ENCODE measurements at regions not wholly inside any gene's neighbourhood (a gene's known extent, or its start where the extent isn't known, plus 50 kb on each side); places are given as distances from the start of the nearest gene placed in this dataset.
"Not testable (repeated sequence)": the region's sequence is repeated elsewhere in the genome, so short reads cannot be mapped to it uniquely, and the experiment has no call there.

- DNase-seq = no peak
Observed at GRCh38 chr20:63145156-63145555, 70.8 kb downstream of the YTHDF1 start.

GRCh38 chr20:63142933-63143332 is 73.0 kb downstream of the YTHDF1 start:
- DNase-seq = no peak

GRCh38 chr20:63141531-63141930 is 74.4 kb downstream of the YTHDF1 start:
- DNase-seq = no peak

GRCh38 chr20:63140514-63141433 is 75.2 kb downstream of the YTHDF1 start:
- no peak for DNase-seq

GRCh38 chr20:63139837-63140236 is 76.1 kb downstream of the YTHDF1 start:
- no peak for DNase-seq

- no peak for DNase-seq
Observed at GRCh38 chr20:63139356-63139755, 76.6 kb downstream of the YTHDF1 start.

GRCh38 chr20:63138855-63139341 is 77.0 kb downstream of the YTHDF1 start:
- DNase-seq = no peak

GRCh38 chr20:63137851-63138415 is 78.0 kb downstream of the YTHDF1 start:
- no peak for DNase-seq

GRCh38 chr20:63136296-63136695 is 79.6 kb downstream of the YTHDF1 start:
- DNase-seq = no peak

- DNase-seq = no peak
Observed at GRCh38 chr20:63135411-63135810, 80.5 kb downstream of the YTHDF1 start.

- DNase-seq = not testable (repeated sequence)
Observed at GRCh38 chr20:63134711-63135361, 81.1 kb downstream of the YTHDF1 start.

- DNase-seq = no peak
Observed at GRCh38 chr20:63134201-63134612, 81.7 kb downstream of the YTHDF1 start.

GRCh38 chr20:63133481-63134091 is 82.3 kb downstream of the YTHDF1 start:
- DNase-seq = no peak

- no peak for DNase-seq
Observed at GRCh38 chr20:63132715-63133471, 83.0 kb downstream of the YTHDF1 start.

GRCh38 chr20:63132131-63132714 is 83.7 kb downstream of the YTHDF1 start:
- no peak for DNase-seq

- no peak for DNase-seq
Observed at GRCh38 chr20:63130658-63131577, 85.0 kb downstream of the YTHDF1 start.

- no peak for DNase-seq
Observed at GRCh38 chr20:63129991-63130657, 85.8 kb downstream of the YTHDF1 start.

GRCh38 chr20:63129376-63129965 is 86.5 kb downstream of the YTHDF1 start:
- DNase-seq = no peak

- no peak for DNase-seq
Observed at GRCh38 chr20:63128956-63129355, 87.0 kb downstream of the YTHDF1 start.

- no peak for DNase-seq
Observed at GRCh38 chr20:63128367-63128766, 87.6 kb downstream of the YTHDF1 start.
